HepG2 (cell line): ENCODE measurements at regions not wholly inside any gene's neighbourhood (a gene's known extent, or its start where the extent isn't known, plus 50 kb on each side); places are given as distances from the start of the nearest gene placed in this dataset.
A peak's percentile ranks its signal among the peaks of the same experiment; 100 is the strongest.

ENCODE experiments used
- AKAP8 ChIP-seq: sonication (generic); formaldehyde crosslinking; IDR thresholded peaks from 2 replicates; pipeline ENCODE4 v1.5.1; 2020; ENCODE audit warnings: mild to moderate bottlenecking, missing genetic modification reagents
- CBFB ChIP-seq: sonication (generic); formaldehyde crosslinking; IDR thresholded peaks from 2 replicates; pipeline ENCODE4 v1.4.0; 2020; ENCODE audit warnings: missing genetic modification reagents
- CREM ChIP-seq, 2 experiments: sonication (generic) in 1 of 2; formaldehyde crosslinking in 1 of 2; IDR thresholded peaks; 2 replicates each; pipeline versions ENCODE4 v1.4.0 to v1.6.1; 2016 to 2020; ENCODE audit warnings: antibody characterized with exemption in 1 of 2, mild to moderate bottlenecking in 1 of 2, missing genetic modification reagents in 1 of 2
- HINFP ChIP-seq: sonication (generic); formaldehyde crosslinking; IDR thresholded peaks from 2 replicates; pipeline ENCODE4 v1.4.0; 2020; ENCODE audit warnings: low read depth, mild to moderate bottlenecking, missing genetic modification reagents
- HNRNPLL ChIP-seq: fragments of 200-400 bp; formaldehyde crosslinking; IDR thresholded peaks from 2 replicates; pipeline ENCODE4 v1.6.1; 2017; ENCODE audit warnings: mild to moderate bottlenecking, low read depth, low read length; ENCODE audit not compliant: poor library complexity, severe bottlenecking
- PCBP2 ChIP-seq: fragments of 200-400 bp; formaldehyde crosslinking; optimal IDR thresholded peaks from 2 replicates; pipeline ENCODE3; 2018; ENCODE audit warnings: low read length, low read depth; ENCODE audit not compliant: poor library complexity, severe bottlenecking
- RARA ChIP-seq: IDR thresholded peaks from 2 replicates; pipeline ENCODE4 v1.6.1; 2016; ENCODE audit warnings: missing genetic modification reagents, missing compliant biosample characterization
- TCF7L2 ChIP-seq: IDR thresholded peaks from 2 replicates; pipeline ENCODE4 v1.6.1; 2011; ENCODE audit warnings: mild to moderate bottlenecking, low read depth, low read length, moderate library complexity
- TFDP2 ChIP-seq: sonication (generic); formaldehyde crosslinking; IDR thresholded peaks from 2 replicates; pipeline ENCODE4 v1.4.0; 2020; ENCODE audit warnings: missing genetic modification reagents
- XRCC5 ChIP-seq: fragments of 200-400 bp; formaldehyde crosslinking; optimal IDR thresholded peaks from 2 replicates; pipeline ENCODE3; 2017; ENCODE audit warnings: mild to moderate bottlenecking, low read length
- ZBTB14 ChIP-seq: sonication (generic); formaldehyde crosslinking; IDR thresholded peaks from 2 replicates; pipeline ENCODE4 v1.4.0; 2020; ENCODE audit warnings: missing genetic modification reagents
- ZBTB8A ChIP-seq: sonication (generic); formaldehyde crosslinking; IDR thresholded peaks from 2 replicates; pipeline ENCODE4 v1.4.0; 2020; ENCODE audit warnings: mild to moderate bottlenecking, low read depth, missing genetic modification reagents, borderline replicate concordance
- ZKSCAN8 ChIP-seq: IDR thresholded peaks from 2 replicates; pipeline ENCODE4 v1.6.1; 2016; ENCODE audit warnings: borderline replicate concordance, missing genetic modification reagents, missing compliant biosample characterization
- ZNF563 ChIP-seq: sonication (generic); formaldehyde crosslinking; IDR thresholded peaks from 2 replicates; pipeline ENCODE4 v1.8.0; 2022; ENCODE audit warnings: mild to moderate bottlenecking, moderate library complexity, missing genetic modification reagents
- ZNF605 ChIP-seq: sonication (generic); formaldehyde crosslinking; IDR thresholded peaks from 2 replicates; pipeline ENCODE4 v1.8.0; 2022; ENCODE audit warnings: mild to moderate bottlenecking, missing genetic modification reagents
- ZNF788 ChIP-seq: sonication (generic); formaldehyde crosslinking; IDR thresholded peaks from 2 replicates; pipeline ENCODE4 v1.5.0; 2020; ENCODE audit warnings: mild to moderate bottlenecking, missing genetic modification reagents, borderline replicate concordance
- TF ChIP-seq, protein P1 (sequence below): IDR thresholded peaks from 2 replicates; pipeline ENCODE4 v1.6.1; 2016
- TF ChIP-seq, protein P2 (sequence below): sonication (generic); formaldehyde crosslinking; IDR thresholded peaks from 2 replicates; pipeline ENCODE4 v1.4.0; 2020; ENCODE audit warnings: mild to moderate bottlenecking, missing genetic modification reagents
- TF ChIP-seq, protein P3 (sequence below): sonication (generic); formaldehyde crosslinking; IDR thresholded peaks from 2 replicates; pipeline ENCODE4 v1.5.0; 2020; ENCODE audit warnings: mild to moderate bottlenecking, missing genetic modification reagents

DNA sequence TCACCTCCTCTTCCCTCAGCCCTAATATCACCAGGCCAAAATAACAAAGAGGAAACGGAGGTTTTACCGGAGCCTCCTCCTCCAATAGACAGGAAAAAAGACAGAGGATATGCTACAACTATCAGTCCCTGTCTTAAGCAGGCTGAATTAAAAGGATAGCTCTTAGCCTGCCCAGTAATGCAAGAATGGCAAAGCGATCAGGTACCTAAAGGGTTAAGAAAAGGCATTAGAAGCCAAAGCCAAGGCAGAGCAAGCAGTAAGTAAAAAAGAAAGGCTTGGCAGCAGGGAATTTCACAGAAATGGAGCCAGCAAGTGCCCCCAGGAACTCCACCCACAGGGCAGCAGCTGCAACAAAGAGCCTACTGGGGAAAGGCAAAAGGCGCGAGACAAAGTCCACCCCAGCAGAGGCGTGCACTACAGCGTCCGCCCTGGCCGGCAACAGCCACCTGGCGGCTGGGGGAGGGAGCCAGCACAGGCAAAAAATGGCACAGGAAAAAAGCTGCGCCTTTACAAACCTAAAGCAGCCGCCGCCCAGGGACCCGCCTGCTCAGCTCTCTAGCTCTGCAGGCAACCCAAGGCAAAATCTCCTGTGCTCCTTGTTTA is 220.6 kb upstream of the ZC4H2 start (continued):
- TF ChIP-seq CREM (IDR thresholded peaks at IDR 0.05), result no peak
- TF ChIP-seq CREM (CRISPR knock-in tag; IDR thresholded peaks at IDR 0.05), result no peak
- TF ChIP-seq XRCC5, result peak; percentile 60
- TF ChIP-seq HINFP (CRISPR knock-in tag), result peak; percentile 95
- TF ChIP-seq AKAP8 (CRISPR knock-in tag), result no peak
- TF ChIP-seq, protein P1, sequence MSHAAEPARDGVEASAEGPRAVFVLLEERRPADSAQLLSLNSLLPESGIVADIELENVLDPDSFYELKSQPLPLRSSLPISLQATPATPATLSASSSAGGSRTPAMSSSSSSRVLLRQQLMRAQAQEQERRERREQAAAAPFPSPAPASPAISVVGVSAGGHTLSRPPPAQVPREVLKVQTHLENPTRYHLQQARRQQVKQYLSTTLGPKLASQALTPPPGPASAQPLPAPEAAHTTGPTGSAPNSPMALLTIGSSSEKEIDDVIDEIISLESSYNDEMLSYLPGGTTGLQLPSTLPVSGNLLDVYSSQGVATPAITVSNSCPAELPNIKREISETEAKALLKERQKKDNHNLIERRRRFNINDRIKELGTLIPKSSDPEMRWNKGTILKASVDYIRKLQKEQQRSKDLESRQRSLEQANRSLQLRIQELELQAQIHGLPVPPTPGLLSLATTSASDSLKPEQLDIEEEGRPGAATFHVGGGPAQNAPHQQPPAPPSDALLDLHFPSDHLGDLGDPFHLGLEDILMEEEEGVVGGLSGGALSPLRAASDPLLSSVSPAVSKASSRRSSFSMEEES (CRISPR knock-in tag), result no peak
- no peak for TF ChIP-seq CBFB
- peak; percentile 39 for TF ChIP-seq HNRNPLL
- no peak for TF ChIP-seq ZNF563 (CRISPR knock-in tag)
- no peak for TF ChIP-seq ZBTB8A (CRISPR knock-in tag)
- peak; percentile 42; the same call in 1 of the 2 replicates for TF ChIP-seq TFDP2 (CRISPR knock-in tag)
- TF ChIP-seq TCF7L2, result no peak
- no peak for TF ChIP-seq ZKSCAN8 (CRISPR knock-in tag)
- TF ChIP-seq RARA (CRISPR knock-in tag), result peak; percentile 31; the same call in 1 of the 2 replicates
- TF ChIP-seq ZNF788 (CRISPR knock-in tag), result no peak
- TF ChIP-seq, protein P2, sequence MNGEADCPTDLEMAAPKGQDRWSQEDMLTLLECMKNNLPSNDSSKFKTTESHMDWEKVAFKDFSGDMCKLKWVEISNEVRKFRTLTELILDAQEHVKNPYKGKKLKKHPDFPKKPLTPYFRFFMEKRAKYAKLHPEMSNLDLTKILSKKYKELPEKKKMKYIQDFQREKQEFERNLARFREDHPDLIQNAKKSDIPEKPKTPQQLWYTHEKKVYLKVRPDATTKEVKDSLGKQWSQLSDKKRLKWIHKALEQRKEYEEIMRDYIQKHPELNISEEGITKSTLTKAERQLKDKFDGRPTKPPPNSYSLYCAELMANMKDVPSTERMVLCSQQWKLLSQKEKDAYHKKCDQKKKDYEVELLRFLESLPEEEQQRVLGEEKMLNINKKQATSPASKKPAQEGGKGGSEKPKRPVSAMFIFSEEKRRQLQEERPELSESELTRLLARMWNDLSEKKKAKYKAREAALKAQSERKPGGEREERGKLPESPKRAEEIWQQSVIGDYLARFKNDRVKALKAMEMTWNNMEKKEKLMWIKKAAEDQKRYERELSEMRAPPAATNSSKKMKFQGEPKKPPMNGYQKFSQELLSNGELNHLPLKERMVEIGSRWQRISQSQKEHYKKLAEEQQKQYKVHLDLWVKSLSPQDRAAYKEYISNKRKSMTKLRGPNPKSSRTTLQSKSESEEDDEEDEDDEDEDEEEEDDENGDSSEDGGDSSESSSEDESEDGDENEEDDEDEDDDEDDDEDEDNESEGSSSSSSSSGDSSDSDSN, result peak; percentile 43; the same call in 1 of the 2 replicates
- TF ChIP-seq PCBP2, result no peak
- TF ChIP-seq, protein P3, sequence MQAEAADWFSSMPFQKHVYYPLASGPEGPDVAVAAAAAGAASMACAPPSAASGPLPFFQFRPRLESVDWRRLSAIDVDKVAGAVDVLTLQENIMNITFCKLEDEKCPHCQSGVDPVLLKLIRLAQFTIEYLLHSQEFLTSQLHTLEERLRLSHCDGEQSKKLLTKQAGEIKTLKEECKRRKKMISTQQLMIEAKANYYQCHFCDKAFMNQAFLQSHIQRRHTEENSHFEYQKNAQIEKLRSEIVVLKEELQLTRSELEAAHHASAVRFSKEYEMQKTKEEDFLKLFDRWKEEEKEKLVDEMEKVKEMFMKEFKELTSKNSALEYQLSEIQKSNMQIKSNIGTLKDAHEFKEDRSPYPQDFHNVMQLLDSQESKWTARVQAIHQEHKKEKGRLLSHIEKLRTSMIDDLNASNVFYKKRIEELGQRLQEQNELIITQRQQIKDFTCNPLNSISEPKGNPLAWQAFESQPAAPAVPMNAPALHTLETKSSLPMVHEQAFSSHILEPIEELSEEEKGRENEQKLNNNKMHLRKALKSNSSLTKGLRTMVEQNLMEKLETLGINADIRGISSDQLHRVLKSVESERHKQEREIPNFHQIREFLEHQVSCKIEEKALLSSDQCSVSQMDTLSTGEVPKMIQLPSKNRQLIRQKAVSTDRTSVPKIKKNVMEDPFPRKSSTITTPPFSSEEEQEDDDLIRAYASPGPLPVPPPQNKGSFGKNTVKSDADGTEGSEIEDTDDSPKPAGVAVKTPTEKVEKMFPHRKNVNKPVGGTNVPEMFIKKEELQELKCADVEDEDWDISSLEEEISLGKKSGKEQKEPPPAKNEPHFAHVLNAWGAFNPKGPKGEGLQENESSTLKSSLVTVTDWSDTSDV, result no peak
- peak; percentile 14; the same call in 1 of the 2 replicates for TF ChIP-seq ZNF605 (CRISPR knock-in tag)
- TF ChIP-seq ZBTB14 (CRISPR knock-in tag), result no peak
